ENCODE measurements at regions not wholly inside any gene's neighbourhood (a gene's known extent, or its start where the extent isn't known, plus 50 kb on each side); places are given as distances from the start of the nearest gene placed in this dataset.

DNA sequence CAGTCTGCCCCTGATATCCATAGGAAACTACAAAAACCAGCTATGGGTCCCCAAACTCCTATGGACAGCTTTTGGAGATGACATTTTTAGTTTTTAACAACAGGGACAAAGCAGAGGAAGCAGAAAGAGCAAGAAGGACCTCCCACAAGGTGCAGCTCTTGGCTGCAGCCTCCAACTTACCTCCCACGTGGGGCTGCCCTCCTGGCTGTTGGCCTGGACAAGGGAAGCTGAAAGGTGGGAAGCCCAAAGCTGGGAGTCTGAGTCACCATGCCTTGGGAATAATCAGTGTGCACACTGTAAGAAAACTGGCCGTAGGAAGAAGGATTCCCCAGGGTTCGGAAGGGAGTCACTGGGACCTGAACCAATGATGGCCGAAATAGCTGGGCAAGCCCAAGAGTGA lies 51.8 kb upstream of the PAX1 start:
- peak; percentile 33 for DNase-seq

GRCh38 chr20:21643417-21643816 lies 62.0 kb upstream of the PAX1 start:
- DNase-seq = no peak

DNA sequence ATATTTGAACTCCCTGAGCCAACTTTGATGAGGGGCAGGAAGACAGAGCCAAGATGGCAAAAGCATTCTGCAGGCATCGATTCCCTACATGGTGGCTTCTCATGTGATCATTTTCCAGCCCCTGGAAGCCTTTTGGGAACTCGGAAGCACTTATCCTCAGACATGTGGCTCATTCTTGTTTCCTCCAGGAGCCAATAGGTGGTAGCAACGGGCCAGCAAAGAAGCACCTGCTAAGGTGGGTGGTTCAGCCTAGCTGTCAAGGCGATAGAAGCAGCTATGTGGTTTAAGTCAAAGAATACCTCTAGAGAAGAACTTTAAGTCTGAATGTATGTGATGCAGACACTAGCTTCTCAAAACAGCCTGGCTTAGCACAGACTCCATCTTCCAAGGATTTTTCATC lies 64.9 kb upstream of the PAX1 start:
- peak; percentile 89 for DNase-seq

DNA sequence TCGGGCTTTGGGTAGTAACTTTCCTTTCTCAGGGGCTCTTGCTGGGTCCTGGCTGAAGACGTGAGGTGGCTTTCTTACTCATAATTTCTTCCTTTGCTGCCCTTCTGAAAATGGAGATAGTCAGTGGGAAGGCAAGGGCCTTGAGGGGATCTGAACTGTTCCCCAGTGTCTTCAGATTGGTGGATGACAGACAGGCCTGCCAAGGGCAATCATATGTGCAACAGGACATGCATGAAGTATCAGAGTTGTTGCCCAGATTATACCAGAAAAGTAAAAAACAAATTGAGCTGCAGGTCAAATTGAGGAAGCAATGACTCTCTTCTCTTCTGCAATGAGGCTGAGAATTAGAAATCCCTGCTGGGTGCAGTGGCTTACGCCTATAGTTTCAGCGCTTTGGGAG lies 71.6 kb upstream of the PAX1 start:
- DNase-seq = no peak

GRCh38 chr20:21632735-21633053 lies 72.8 kb upstream of the PAX1 start:
- no peak for DNase-seq

DNA sequence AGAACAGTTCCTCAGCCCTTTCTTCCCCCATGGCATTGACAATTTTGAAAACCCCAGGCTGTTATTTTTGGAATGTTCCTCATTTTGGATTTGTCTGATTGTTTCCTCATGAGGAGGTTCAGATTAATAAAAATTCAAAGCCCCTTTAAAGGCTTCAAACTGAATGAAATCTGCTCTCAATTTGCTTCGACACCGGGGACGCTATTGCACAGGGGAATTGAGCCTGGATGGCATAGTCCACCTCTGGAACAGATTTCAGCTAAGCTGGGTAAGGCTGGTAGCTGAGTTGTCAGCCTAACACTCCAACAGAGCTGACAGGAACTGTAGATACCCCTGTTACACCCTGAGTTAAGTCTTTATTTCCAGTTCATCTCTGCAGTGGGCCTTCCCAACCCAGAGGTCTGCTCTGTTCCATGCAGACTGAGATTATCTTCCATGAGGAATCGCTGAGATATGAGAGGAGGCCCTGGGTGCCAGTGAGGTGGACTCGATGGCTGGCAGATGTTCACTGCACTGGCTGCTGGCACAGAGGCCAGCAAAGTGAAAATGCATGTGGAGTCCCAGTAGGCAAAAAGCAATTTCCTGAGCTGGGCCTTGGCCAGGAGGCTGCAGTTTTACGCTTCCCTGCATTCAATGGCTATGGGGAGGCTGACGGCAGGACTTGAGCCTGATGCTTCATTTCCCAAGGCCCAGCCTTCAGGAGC lies 73.3 kb upstream of the PAX1 start:
- DNase-seq = no peak

GRCh38 chr20:21628800-21629199 lies 76.7 kb upstream of the PAX1 start:
- no peak for DNase-seq

DNA sequence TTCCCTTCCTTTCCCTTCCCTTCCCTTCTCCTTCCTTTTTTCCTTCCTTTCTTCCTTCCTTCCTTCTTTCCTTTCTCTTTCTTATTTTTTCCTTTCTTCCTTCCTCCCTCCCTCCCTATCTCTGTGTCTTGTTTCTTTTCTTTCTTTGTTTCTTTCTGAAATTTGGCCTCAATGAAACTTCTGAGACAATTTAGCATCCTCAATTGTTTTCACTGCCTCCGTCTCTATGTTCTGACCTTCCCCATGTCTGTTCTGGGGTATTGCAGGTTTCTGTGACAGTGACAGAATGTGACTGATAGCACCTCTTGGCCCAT lies 81.7 kb upstream of the PAX1 start:
- no peak for DNase-seq

GRCh38 chr20:21623074-21623780 lies 82.2 kb upstream of the PAX1 start:
- no peak for DNase-seq

DNA sequence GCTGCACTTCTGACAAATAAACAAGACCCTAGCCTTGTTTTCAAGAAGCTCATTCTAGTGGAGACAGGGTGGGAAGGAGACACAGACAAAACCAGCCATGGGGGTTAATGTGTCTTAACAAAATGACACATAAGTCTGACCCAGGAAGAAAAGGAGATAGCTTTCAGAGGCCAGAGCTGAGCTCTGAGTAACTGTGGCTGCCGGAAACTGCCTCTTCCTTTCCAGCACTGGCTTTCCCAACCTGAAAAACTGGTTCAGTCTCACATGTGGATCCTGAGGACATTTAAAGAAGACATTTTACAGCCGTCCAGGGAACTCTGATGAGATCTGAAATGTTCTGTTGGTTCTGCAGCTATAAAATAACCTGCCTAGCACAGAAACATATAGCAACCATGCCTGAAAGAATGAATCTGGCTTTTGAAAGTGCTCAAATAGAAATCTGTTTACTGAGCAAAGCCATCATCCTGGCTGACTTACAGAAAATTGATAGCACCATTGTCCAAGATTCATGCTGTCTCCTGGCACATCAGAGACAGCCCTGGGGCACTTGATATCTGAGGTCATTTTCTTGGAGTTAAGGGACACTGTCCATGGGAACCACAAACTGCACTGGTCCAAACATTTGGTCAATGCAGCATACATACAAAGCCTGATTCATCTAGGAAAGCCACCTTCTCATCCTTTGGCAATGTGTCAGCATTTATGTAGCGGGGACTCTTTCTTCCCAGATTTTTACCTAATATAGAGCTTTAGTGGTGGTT lies 83.2 kb upstream of the PAX1 start:
- DNase-seq = no peak

DNA sequence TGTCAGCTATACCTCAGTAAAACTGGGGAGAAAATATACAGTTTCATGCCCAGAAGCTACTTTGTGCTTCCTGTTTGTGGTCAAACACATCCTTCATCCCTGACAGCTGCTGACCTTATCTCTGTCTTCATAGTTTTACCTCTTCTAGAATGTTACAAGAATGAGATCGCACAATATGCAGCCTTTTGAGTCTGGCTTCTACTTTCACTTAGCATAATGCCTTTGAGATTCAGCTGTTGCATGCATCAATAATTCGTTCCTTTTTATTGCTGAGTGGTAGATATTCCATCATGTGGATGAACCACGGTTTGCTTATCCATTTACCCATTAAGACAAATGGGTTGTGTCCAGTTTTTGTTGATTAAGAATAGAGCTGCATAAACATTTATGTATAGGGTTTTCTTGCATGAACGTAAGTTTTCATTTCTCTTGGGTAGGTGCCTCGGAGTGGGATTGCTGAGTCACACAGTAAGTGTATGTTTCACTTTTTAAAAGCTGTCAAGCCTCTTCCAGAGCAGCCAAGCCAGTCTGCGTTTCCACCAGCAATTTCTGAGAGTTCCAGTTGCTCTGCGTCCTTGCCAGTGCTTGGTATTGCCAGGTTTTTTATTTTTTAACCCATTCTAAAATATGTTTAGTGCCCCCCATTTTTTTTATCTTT lies 86.6 kb upstream of the PAX1 start:
- DNase-seq = no peak

- DNase-seq = peak; percentile 80
Observed at GRCh38 chr20:21615617-21616080, 89.8 kb upstream of the PAX1 start.

DNA sequence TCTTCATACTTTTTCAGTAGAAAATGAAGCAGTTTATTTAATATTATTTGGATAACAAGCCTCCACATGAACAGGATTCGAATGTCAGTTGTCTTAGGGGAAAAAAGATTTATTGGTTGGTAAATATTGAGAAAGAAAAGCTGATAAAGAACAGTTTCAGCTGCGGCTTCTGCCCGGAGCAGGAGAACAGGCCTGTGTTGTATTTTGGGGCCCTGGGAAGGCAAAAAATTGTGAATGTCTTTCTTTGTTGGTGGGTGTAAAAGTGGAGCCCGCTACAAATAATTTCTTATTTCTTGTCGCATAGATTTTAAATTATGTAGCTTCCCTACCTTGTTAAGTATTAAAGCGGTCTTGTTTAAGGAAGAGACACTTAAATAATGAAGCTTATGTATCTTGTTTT lies 90.5 kb upstream of the PAX1 start:
- DNase-seq = no peak

DNA sequence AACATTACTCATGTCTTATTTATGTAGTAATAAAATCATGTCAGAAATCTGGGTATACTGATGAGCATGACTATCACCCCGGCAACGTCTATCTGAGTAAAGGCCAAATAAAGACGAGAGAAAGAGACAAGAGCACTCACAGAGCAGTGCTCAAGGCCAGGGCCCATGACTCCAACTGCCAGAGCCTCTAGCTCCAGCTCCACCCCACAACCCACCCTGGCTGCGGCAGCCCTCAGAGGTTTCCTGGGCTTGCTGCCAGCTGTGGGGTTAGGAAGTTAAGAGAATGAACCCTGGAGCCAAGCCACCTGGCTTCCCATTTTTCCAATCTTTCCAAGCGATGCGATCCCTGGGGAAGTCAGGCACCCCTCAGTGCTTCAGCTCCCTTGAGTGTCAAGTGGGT lies 92.0 kb upstream of the PAX1 start:
- peak; percentile 26 for DNase-seq

DNA sequence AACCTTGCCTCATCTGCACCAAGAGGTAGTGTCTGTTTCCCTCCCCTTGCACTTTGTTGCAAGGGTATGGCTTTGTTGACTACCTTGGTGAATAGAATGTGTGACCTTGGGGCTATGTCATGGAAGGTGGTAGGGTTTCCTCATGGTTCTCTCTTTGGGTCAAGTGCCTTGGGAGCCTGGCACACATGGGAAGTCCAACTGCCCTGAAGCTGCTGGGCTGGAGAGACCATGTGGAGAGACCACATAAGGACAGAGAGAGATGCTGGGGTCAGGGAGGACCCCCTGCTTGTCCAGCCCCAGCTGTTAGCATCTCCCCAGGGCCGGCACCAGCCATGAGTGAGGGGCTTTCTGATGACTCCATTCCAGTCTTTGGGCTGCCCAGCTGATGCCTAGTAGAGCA lies 95.5 kb upstream of the PAX1 start:
- no peak for DNase-seq

DNA sequence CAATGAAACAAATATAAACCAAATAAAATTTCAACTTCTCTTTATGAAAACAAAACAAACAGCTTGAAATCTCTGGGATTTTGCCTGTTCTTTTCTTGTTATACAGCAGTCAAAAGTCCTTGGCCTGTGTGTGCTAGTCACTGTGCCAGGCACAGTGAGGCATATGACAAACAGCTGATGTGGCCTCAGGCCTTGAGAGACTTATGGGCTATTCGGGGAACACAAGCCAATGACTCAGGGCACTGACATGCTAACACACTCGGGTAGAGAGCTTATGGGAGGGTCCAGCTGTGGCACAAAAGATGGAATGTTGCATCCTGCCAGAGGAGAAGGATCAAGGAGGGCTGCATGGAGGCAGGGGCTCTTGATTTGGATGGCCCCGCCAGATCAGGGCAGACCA lies 95.4 kb upstream of the NKX2-2 start:
- DNase-seq = no peak

DNA sequence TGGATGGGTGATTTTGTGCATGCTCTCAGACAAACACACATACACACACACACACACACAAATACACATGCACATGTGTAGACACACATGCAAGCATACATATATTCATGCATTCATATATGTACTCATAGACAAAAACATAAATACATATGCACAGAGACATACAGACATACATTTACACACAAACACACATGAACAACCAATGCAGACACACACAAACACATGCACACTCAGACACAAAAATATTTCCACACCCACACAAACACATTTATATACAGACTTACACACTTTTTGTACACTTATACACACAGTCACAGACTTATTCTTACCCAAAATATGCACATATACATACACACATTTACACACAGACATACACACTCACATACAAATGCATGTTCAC lies 94.9 kb upstream of the NKX2-2 start:
- DNase-seq = no peak

- DNase-seq = no peak
Observed at GRCh38 chr20:21607971-21608725, 94.3 kb upstream of the NKX2-2 start.

DNA sequence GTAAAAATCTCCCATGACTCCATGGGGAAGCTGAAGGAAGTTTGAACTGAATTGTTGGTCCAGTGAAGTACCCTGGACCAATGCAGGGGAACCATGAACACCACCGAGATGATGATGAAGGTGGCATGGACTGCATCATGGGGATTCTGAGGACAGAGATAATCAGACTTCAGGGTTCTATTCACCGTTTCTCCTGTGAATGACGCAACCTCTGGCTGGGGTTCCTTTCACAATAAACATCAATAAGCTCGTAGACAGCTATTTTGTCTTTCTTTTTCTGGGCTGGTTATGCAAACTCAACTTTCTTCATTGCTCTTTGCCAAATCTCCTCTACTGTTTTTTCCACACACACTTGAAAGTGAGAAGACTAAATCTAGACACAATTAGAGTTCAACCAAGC lies 87.9 kb upstream of the NKX2-2 start:
- no peak for DNase-seq

DNA sequence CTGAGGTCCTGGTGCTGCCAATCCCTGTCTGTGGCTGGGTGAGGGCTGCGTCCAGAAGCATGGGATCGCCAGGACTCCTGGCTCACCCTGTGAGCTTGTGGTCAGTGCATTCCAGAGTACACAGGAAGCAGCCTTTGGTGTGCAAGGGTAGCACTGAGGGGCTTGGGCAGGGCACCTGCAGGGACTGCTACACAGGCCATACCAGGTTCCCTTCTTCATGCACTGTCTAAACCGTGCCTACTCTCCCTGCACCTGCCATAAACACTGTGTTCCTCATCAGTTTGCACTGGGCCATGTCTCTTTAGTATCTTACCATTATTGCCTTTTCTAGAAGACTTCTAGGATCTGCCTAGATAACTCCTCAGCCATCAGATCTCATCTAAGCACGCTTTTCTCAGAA lies 72.8 kb upstream of the NKX2-2 start:
- DNase-seq = no peak

DNA sequence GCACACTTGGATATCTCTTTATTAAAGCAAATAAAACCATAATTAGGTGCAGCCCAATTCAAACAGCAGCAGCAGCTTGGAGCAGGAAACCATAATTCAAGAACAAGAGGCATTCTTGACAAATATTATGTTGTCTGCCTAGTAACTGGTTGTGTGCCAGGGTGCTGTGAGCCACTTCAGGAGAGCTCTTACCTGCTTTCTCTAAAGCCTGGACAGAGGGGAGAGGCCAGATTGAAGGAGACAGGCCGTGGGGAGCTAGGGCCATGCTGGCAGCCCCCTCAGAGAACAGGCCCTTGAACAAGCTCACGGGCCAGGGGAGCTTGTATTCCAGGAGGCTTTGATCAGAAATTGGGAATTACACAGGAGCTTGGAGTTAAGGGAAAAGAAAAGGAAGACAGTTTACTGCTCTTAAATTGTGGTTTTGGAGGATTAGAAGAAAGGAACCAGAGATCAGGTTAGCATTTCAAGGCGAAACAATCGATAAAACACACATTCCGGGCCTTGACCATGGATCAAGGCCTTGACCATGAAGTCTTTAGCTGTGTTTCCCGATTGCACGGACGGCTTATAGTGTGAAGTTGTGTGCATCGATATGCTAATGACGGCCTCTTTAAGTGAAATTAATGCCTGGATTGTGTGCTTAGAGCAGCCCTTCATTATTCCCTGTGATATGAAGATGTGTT lies 69.8 kb upstream of the NKX2-2 start:
- DNase-seq = no peak

DNA sequence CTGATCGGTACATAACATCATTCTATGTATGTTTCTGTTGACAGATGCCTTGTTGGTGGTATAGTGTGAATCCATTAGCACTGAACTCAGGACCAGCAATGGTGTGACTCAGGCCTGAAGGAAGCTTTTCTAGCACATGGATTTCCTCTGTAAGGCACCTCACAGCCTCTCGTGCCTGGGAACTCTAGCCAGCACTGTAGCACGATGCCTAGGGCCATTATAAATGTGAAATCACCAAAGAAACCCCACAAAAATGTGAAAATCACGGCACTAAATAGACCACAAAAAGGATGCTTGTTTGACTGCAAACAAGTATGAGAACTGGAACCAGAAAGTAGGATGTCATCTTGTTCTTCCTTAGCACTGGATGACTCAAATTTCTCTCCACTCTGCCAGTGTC lies 63.7 kb upstream of the NKX2-2 start:
- DNase-seq = no peak
